Naive thymus-derived CD8-positive, alpha-beta T cell (primary cell): ENCODE measurements at regions not wholly inside any gene's neighbourhood (a gene's known extent, or its start where the extent isn't known, plus 50 kb on each side); places are given as distances from the start of the nearest gene placed in this dataset.

Experiments
- ATAC-seq, 2 donors: fragments of 150-1000 bp; cut with Tn5 transposase in 1 of 2; sonication (Bioruptor Pico), chemical (Tn5 transposase) in 1 of 2; 1 replicate in 1 of 2; 2 replicates in 1 of 2; pipeline ENCODE4 v1.10.0; 2021; ENCODE audit warnings: mild to moderate bottlenecking in 2 of 2, moderate library complexity in 2 of 2
- POLR2A ChIA-PET: fragments of 350-600 bp; sonication (Branson Sonifier 250); formaldehyde crosslinking; loops from one replicate; lab custom pipeline; 2021; ENCODE audit warnings: antibody characterized with exemption; lab: Charles Lee
- DNase-seq, 10 donors: peaks; one replicate each; pipeline versions ENCODE4 v3.0.0 to v3.0.0-alpha.2; 2020 to 2022
- H3K27ac Mint-ChIP-seq, 10 donors: one replicate each; pipeline ENCODE4 v1.8.0; 2020 to 2022; ENCODE audit warnings: mild to moderate bottlenecking in 10 of 10, mixed read lengths in 10 of 10, moderate library complexity in 4 of 10, inconsistent platforms in 1 of 10
- H3K27me3 Mint-ChIP-seq, 5 donors: one replicate each; pipeline ENCODE4 v1.8.0; 2021 to 2022; ENCODE audit warnings: mixed read lengths in 5 of 5
- H3K36me3 Mint-ChIP-seq, 3 donors: one replicate each; pipeline ENCODE4 v1.8.0; 2020 to 2022; ENCODE audit warnings: mixed read lengths in 3 of 3, mild to moderate bottlenecking in 2 of 3, inconsistent platforms in 1 of 3
- H3K4me1 Mint-ChIP-seq, 4 donors: one replicate each; pipeline ENCODE4 v1.8.0; 2021 to 2022; ENCODE audit warnings: mixed read lengths in 4 of 4
- H3K4me3 Mint-ChIP-seq, 10 donors: one replicate each; pipeline ENCODE4 v1.8.0; 2020 to 2022; ENCODE audit warnings: mild to moderate bottlenecking in 10 of 10, mixed read lengths in 10 of 10, moderate library complexity in 6 of 10, inconsistent platforms in 1 of 10
- H3K9me3 Mint-ChIP-seq, 9 donors: one replicate each; pipeline ENCODE4 v1.8.0; 2020 to 2022; ENCODE audit warnings: mixed read lengths in 9 of 9, mild to moderate bottlenecking in 3 of 9, inconsistent platforms in 1 of 9, moderate library complexity in 1 of 9

GRCh38 chr10:2963889-2964631 is 103.3 kb upstream of the PFKP start:
- POLR2A ChIA-PET: no interaction called here
- Mint-ChIP-seq H3K4me3 (no peak overlapping the region), H3K27me3 (peaks cover 9 to 25% (median 13%) of the 10 kb centered on the region in 5 donors), H3K27ac (no peak overlapping the region), H3K36me3 (peaks cover 0 to 6% (median 0%) of the 10 kb centered on the region in 3 donors), H3K4me1 (no peaks in the 10 kb centered on the region), H3K9me3 (peaks cover 0 to 6% (median 0%) of the 10 kb centered on the region in 9 donors)
- no peak for ATAC-seq
- DNase-seq: no peak

- POLR2A ChIA-PET: no interaction called here
- Mint-ChIP-seq H3K4me1 (no peaks in the 10 kb centered on the region), H3K36me3 (peaks cover 0 to 6% (median 0%) of the 10 kb centered on the region in 3 donors), H3K27me3 (peaks cover 9 to 25% (median 15%) of the 10 kb centered on the region in 5 donors), H3K4me3 (no peak overlapping the region), H3K27ac (no peak overlapping the region), H3K9me3 (peaks cover 0 to 6% (median 0%) of the 10 kb centered on the region in 9 donors)
- ATAC-seq: no peak
- DNase-seq: no peak
Observed at GRCh38 chr10:2962194-2962593, 105.2 kb upstream of the PFKP start.

GRCh38 chr10:2958659-2959058 is 108.7 kb upstream of the PFKP start:
- peaks cover 0 to 17% (median 7%) of the 10 kb centered on the region in 5 donors for H3K27me3 Mint-ChIP-seq
- H3K27ac Mint-ChIP-seq: no peak overlapping the region
- peaks cover 0 to 4% (median 0%) of the 10 kb centered on the region in 9 donors for H3K9me3 Mint-ChIP-seq
- H3K4me1 Mint-ChIP-seq: no peaks in the 10 kb centered on the region
- POLR2A ChIA-PET: no interaction called here
- ATAC-seq: no peak
- no peak for DNase-seq
- no peaks in the 10 kb centered on the region for H3K36me3 Mint-ChIP-seq
- no peak overlapping the region for H3K4me3 Mint-ChIP-seq

- POLR2A ChIA-PET: no interaction called here
- H3K4me1 Mint-ChIP-seq: no peaks in the 10 kb centered on the region
- H3K4me3 Mint-ChIP-seq: no peak overlapping the region
- ATAC-seq: no peak
- peaks cover 0 to 4% (median 0%) of the 10 kb centered on the region in 9 donors for H3K9me3 Mint-ChIP-seq
- peaks cover 0 to 16% (median 7%) of the 10 kb centered on the region in 5 donors for H3K27me3 Mint-ChIP-seq
- DNase-seq: no peak
- no peaks in the 10 kb centered on the region for H3K36me3 Mint-ChIP-seq
- no peak overlapping the region for H3K27ac Mint-ChIP-seq
Observed at GRCh38 chr10:2957785-2958184, 109.6 kb upstream of the PFKP start.

GRCh38 chr10:2955064-2955463 is 112.3 kb upstream of the PFKP start:
- DNase-seq (no peak), ATAC-seq (no peak)
- peaks cover 0 to 4% (median 0%) of the 10 kb centered on the region in 9 donors for H3K9me3 Mint-ChIP-seq
- no peak overlapping the region for H3K27ac Mint-ChIP-seq
- peaks cover 0 to 15% (median 4%) of the 10 kb centered on the region in 5 donors for H3K27me3 Mint-ChIP-seq
- H3K4me3 Mint-ChIP-seq: no peak overlapping the region
- H3K36me3 Mint-ChIP-seq: no peaks in the 10 kb centered on the region
- POLR2A ChIA-PET: no interaction called here
- no peaks in the 10 kb centered on the region for H3K4me1 Mint-ChIP-seq

- Mint-ChIP-seq H3K36me3 (no peaks in the 10 kb centered on the region), H3K9me3 (no peaks in the 10 kb centered on the region), H3K27me3 (peaks cover 0 to 21% (median 12%) of the 10 kb centered on the region in 5 donors), H3K27ac (no peak overlapping the region), H3K4me1 (no peaks in the 10 kb centered on the region), H3K4me3 (no peak overlapping the region)
- DNase-seq (no peak), ATAC-seq (no peak)
- POLR2A ChIA-PET: no interaction called here
Observed at GRCh38 chr10:2953495-2953894, 113.9 kb upstream of the PFKP start.

- DNase-seq (no peak), ATAC-seq (no peak)
- POLR2A ChIA-PET: no interaction called here
- Mint-ChIP-seq H3K36me3 (no peaks in the 10 kb centered on the region), H3K9me3 (no peaks in the 10 kb centered on the region), H3K27ac (no peak overlapping the region), H3K27me3 (peaks cover 3 to 27% (median 12%) of the 10 kb centered on the region in 5 donors), H3K4me3 (no peak overlapping the region), H3K4me1 (no peaks in the 10 kb centered on the region)
Observed at GRCh38 chr10:2951235-2951835, 116.0 kb upstream of the PFKP start.

- Mint-ChIP-seq H3K27me3 (peaks cover 3 to 30% (median 12%) of the 10 kb centered on the region in 5 donors), H3K4me1 (no peaks in the 10 kb centered on the region), H3K9me3 (no peaks in the 10 kb centered on the region), H3K36me3 (no peaks in the 10 kb centered on the region), H3K27ac (no peak overlapping the region), H3K4me3 (no peak overlapping the region)
- POLR2A ChIA-PET: no interaction called here
- ATAC-seq: no peak
- no peak for DNase-seq
Observed at GRCh38 chr10:2950546-2950945, 116.8 kb upstream of the PFKP start.

- Mint-ChIP-seq H3K36me3 (no peaks in the 10 kb centered on the region), H3K4me3 (no peak overlapping the region), H3K27ac (no peak overlapping the region), H3K4me1 (no peaks in the 10 kb centered on the region), H3K9me3 (no peaks in the 10 kb centered on the region), H3K27me3 (peaks cover 3 to 31% (median 12%) of the 10 kb centered on the region in 5 donors)
- DNase-seq (no peak), ATAC-seq (no peak)
- POLR2A ChIA-PET: no interaction called here
Observed at GRCh38 chr10:2949948-2950354, 117.4 kb upstream of the PFKP start.

- no peak overlapping the region for H3K4me3 Mint-ChIP-seq
- H3K36me3 Mint-ChIP-seq: no peaks in the 10 kb centered on the region
- DNase-seq: no peak
- H3K27ac Mint-ChIP-seq: no peak overlapping the region
- no peaks in the 10 kb centered on the region for H3K4me1 Mint-ChIP-seq
- POLR2A ChIA-PET: no interaction called here
- peaks cover 2 to 32% (median 12%) of the 10 kb centered on the region in 5 donors for H3K27me3 Mint-ChIP-seq
- no peaks in the 10 kb centered on the region for H3K9me3 Mint-ChIP-seq
- ATAC-seq: no peak
Observed at GRCh38 chr10:2949221-2949947, 118.0 kb upstream of the PFKP start.

- H3K27me3 Mint-ChIP-seq: peaks cover 5 to 30% (median 12%) of the 10 kb centered on the region in 5 donors
- H3K9me3 Mint-ChIP-seq: no peaks in the 10 kb centered on the region
- DNase-seq (no peak), ATAC-seq (no peak)
- no peak overlapping the region for H3K27ac Mint-ChIP-seq
- no peak overlapping the region for H3K4me3 Mint-ChIP-seq
- POLR2A ChIA-PET: no interaction called here
- H3K4me1 Mint-ChIP-seq: no peaks in the 10 kb centered on the region
- H3K36me3 Mint-ChIP-seq: no peaks in the 10 kb centered on the region
Observed at GRCh38 chr10:2948127-2948854, 119.1 kb upstream of the PFKP start.

GRCh38 chr10:2944788-2945187 is 122.6 kb upstream of the PFKP start:
- no peak overlapping the region for H3K4me3 Mint-ChIP-seq
- H3K36me3 Mint-ChIP-seq: no peaks in the 10 kb centered on the region
- ATAC-seq (no peak), DNase-seq (no peak)
- H3K27ac Mint-ChIP-seq: no peak overlapping the region
- no peaks in the 10 kb centered on the region for H3K9me3 Mint-ChIP-seq
- H3K27me3 Mint-ChIP-seq: peaks cover 15 to 39% (median 34%) of the 10 kb centered on the region in 5 donors
- POLR2A ChIA-PET: no interaction called here
- H3K4me1 Mint-ChIP-seq: no peaks in the 10 kb centered on the region
